ENCODE measurements at regions not wholly inside any gene's neighbourhood (a gene's known extent, or its start where the extent isn't known, plus 50 kb on each side); places are given as distances from the start of the nearest gene placed in this dataset.

- no peak for TF ChIP-seq ZNF70 (CRISPR knock-in tag; IDR thresholded peaks at IDR 0.05)
- TF ChIP-seq BACH2 (CRISPR knock-in tag; IDR thresholded peaks at IDR 0.05; ENCODE audit: borderline replicate concordance), result no peak
- no peak for TF ChIP-seq POU6F1 (CRISPR knock-in tag; IDR thresholded peaks at IDR 0.05; ENCODE audit: borderline replicate concordance, low read depth)
- no peak for TF ChIP-seq ARNTL (CRISPR knock-in tag; IDR thresholded peaks at IDR 0.05; ENCODE audit: borderline replicate concordance, low read depth)
- TF ChIP-seq PATZ1 (CRISPR knock-in tag; IDR thresholded peaks at IDR 0.05; ENCODE audit: borderline replicate concordance), result no peak
- ATAC-seq, result no peak
Observed at GRCh38 chr7:125930848-125931247, 1001.2 kb upstream of the POT1 start.

- TF ChIP-seq CSDC2 (CRISPR knock-in tag; IDR thresholded peaks at IDR 0.05) (no peak), ZNF8 (CRISPR knock-in tag; IDR thresholded peaks at IDR 0.05) (no peak), SNAI2 (CRISPR knock-in tag; IDR thresholded peaks at IDR 0.05) (no peak), CREB5 (CRISPR knock-in tag; IDR thresholded peaks at IDR 0.05; ENCODE audit: low read depth) (no peak), TOX (CRISPR knock-in tag; IDR thresholded peaks at IDR 0.05; ENCODE audit: borderline replicate concordance) (no peak), POU6F1 (CRISPR knock-in tag; IDR thresholded peaks at IDR 0.05; ENCODE audit: borderline replicate concordance, low read depth) (no peak)
- no peak for ATAC-seq
Observed at GRCh38 chr7:125927556-125927955, 997.9 kb upstream of the POT1 start.

GRCh38 chr7:125926621-125927020 lies 997.0 kb upstream of the POT1 start:
- no peak for TF ChIP-seq ZFP30 (CRISPR knock-in tag; IDR thresholded peaks at IDR 0.05)
- TF ChIP-seq SNAI2 (CRISPR knock-in tag; IDR thresholded peaks at IDR 0.05), result no peak
- TF ChIP-seq ZNF70 (CRISPR knock-in tag; IDR thresholded peaks at IDR 0.05), result no peak
- TF ChIP-seq TOX (CRISPR knock-in tag; IDR thresholded peaks at IDR 0.05; ENCODE audit: borderline replicate concordance), result no peak
- no peak for TF ChIP-seq RARB (CRISPR knock-in tag; IDR thresholded peaks at IDR 0.05)
- no peak for TF ChIP-seq ZNF565 (CRISPR knock-in tag; conservative IDR thresholded peaks at IDR 0.05; ENCODE audit: low read depth)
- TF ChIP-seq GLIS3 (CRISPR knock-in tag; IDR thresholded peaks at IDR 0.05), result no peak
- TF ChIP-seq OSR1 (CRISPR knock-in tag; IDR thresholded peaks at IDR 0.05), result no peak
- TF ChIP-seq TSHZ2 (CRISPR knock-in tag; IDR thresholded peaks at IDR 0.05), result no peak
- no peak for TF ChIP-seq CSDC2 (CRISPR knock-in tag; IDR thresholded peaks at IDR 0.05)
- TF ChIP-seq ZFP3 (CRISPR knock-in tag; IDR thresholded peaks at IDR 0.05), result no peak
- no peak for TF ChIP-seq CREB5 (CRISPR knock-in tag; IDR thresholded peaks at IDR 0.05; ENCODE audit: low read depth)
- TF ChIP-seq ISL1 (CRISPR knock-in tag; IDR thresholded peaks at IDR 0.05), result no peak
- TF ChIP-seq CSRNP3 (CRISPR knock-in tag; IDR thresholded peaks at IDR 0.05), result no peak
- no peak for TF ChIP-seq ARNTL (CRISPR knock-in tag; IDR thresholded peaks at IDR 0.05; ENCODE audit: borderline replicate concordance, low read depth)
- no peak for TF ChIP-seq PPARA (CRISPR knock-in tag; IDR thresholded peaks at IDR 0.05; ENCODE audit: borderline replicate concordance)
- TF ChIP-seq BACH2 (CRISPR knock-in tag; IDR thresholded peaks at IDR 0.05; ENCODE audit: borderline replicate concordance), result no peak
- TF ChIP-seq ZNF8 (CRISPR knock-in tag; IDR thresholded peaks at IDR 0.05), result no peak
- ATAC-seq, result no peak
